ENCODE measurements at regions not wholly inside any gene's neighbourhood (a gene's known extent, or its start where the extent isn't known, plus 50 kb on each side); places are given as distances from the start of the nearest gene placed in this dataset.

DNA sequence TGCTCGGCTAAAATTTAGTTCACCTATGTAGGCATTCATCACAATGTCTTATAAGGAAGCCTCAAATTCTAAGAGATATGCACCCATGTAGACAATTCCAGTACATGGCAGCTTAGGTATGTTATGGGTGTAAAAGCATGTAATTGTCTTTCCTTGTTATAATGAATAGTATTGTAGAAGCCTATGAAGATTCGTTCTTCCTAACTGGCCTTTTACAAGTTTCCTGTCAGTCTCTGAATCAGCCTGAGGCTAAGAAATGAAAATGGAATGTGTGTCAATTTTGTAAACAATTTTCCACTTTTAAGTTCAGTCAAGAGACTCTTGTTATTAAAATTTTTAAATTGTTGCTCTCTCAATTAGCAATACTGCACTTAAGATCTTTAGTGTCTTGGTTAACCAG is 189.9 kb upstream of the GALNT5 start:
- Histone ChIP-seq H4K20me1 (ENCODE audit: insufficient read depth, low read length) (no peaks in the 10 kb centered on the region), H3K4me1 (ENCODE audit: insufficient read depth, low read length, poor library complexity, severe bottlenecking) (no peaks in the 10 kb centered on the region), H3K9me2 (ENCODE audit: insufficient read depth, low read length) (no peaks in the 10 kb centered on the region), H3K27ac (ENCODE audit: low read depth, low read length, poor library complexity, severe bottlenecking) (no peak overlapping the region), H2AFZ (ENCODE audit: low read length) (no peak overlapping the region), H3K9me3 (ENCODE audit: low read length) (no peaks in the 10 kb centered on the region), H3K4me2 (ENCODE audit: low read length) (no peak overlapping the region), H3K79me2 (ENCODE audit: insufficient read depth, low read depth, low read length) (no peaks in the 10 kb centered on the region), H3K36me3 (ENCODE audit: insufficient read depth, low read length) (no peaks in the 10 kb centered on the region), H3K4me3 (ENCODE audit: low read depth, low read length, poor library complexity, severe bottlenecking) (no peak overlapping the region)
- TF ChIP-seq, protein P1, sequence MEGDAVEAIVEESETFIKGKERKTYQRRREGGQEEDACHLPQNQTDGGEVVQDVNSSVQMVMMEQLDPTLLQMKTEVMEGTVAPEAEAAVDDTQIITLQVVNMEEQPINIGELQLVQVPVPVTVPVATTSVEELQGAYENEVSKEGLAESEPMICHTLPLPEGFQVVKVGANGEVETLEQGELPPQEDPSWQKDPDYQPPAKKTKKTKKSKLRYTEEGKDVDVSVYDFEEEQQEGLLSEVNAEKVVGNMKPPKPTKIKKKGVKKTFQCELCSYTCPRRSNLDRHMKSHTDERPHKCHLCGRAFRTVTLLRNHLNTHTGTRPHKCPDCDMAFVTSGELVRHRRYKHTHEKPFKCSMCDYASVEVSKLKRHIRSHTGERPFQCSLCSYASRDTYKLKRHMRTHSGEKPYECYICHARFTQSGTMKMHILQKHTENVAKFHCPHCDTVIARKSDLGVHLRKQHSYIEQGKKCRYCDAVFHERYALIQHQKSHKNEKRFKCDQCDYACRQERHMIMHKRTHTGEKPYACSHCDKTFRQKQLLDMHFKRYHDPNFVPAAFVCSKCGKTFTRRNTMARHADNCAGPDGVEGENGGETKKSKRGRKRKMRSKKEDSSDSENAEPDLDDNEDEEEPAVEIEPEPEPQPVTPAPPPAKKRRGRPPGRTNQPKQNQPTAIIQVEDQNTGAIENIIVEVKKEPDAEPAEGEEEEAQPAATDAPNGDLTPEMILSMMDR (conservative IDR thresholded peaks at IDR 0.05; ENCODE audit: low read length), result no peak
- TF ChIP-seq EZH2phosphoT487 (IDR thresholded peaks at IDR 0.05; ENCODE audit: borderline replicate concordance, low read depth, low read length), result no peak
- DNase-seq (ENCODE audit: low spot score), result no peak
- CTCF ChIA-PET (ENCODE audit: unreplicated experiment), result no interaction called here
- intact Hi-C loops (cut with micrococcal nuclease; ENCODE audit: unreplicated experiment), result no loop called here
- POLR2A ChIA-PET, result no interaction called here
- no TSS peak for BruUV-seq (replicated peaks)

DNA sequence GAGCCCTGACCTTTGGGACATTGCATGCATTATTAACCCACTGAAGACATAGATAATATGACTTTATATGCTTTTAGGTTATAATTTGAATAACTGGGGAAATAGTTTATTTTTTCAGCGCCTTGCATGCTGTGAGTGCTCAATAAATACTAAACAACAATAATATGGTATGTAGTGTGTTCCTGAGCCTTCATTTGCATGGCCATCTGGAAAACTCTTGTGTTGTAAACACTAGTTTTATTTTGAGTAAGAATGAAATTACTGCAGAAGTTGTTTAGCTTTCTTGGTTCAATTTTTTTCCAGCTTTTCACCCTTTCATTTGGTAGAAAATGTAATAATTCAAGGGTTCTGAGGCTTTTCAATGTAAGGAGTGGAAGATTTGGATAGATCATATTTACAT is 189.3 kb upstream of the GALNT5 start:
- H3K36me3 ChIP-seq (ENCODE audit: insufficient read depth, low read length), result no peaks in the 10 kb centered on the region
- H4K20me1 ChIP-seq (ENCODE audit: insufficient read depth, low read length), result no peaks in the 10 kb centered on the region
- H3K4me2 ChIP-seq (ENCODE audit: low read length), result no peak overlapping the region
- no peaks in the 10 kb centered on the region for H3K9me3 ChIP-seq (ENCODE audit: low read length)
- H3K79me2 ChIP-seq (ENCODE audit: insufficient read depth, low read depth, low read length), result no peaks in the 10 kb centered on the region
- TF ChIP-seq, protein P1 (conservative IDR thresholded peaks at IDR 0.05; ENCODE audit: low read length), result no peak
- TF ChIP-seq EZH2phosphoT487 (IDR thresholded peaks at IDR 0.05; ENCODE audit: borderline replicate concordance, low read depth, low read length), result no peak
- CTCF ChIA-PET (ENCODE audit: unreplicated experiment), result no interaction called here
- H3K4me3 ChIP-seq (ENCODE audit: low read depth, low read length, poor library complexity, severe bottlenecking), result no peak overlapping the region
- H3K9me2 ChIP-seq (ENCODE audit: insufficient read depth, low read length), result no peaks in the 10 kb centered on the region
- BruUV-seq (replicated peaks), result no TSS peak
- H3K4me1 ChIP-seq (ENCODE audit: insufficient read depth, low read length, poor library complexity, severe bottlenecking), result no peaks in the 10 kb centered on the region
- H2AFZ ChIP-seq (ENCODE audit: low read length), result no peak overlapping the region
- no peak for DNase-seq (ENCODE audit: low spot score)
- POLR2A ChIA-PET, result no interaction called here
- intact Hi-C loops (cut with micrococcal nuclease; ENCODE audit: unreplicated experiment), result no loop called here
- no peak overlapping the region for H3K27ac ChIP-seq (ENCODE audit: low read depth, low read length, poor library complexity, severe bottlenecking)

DNA sequence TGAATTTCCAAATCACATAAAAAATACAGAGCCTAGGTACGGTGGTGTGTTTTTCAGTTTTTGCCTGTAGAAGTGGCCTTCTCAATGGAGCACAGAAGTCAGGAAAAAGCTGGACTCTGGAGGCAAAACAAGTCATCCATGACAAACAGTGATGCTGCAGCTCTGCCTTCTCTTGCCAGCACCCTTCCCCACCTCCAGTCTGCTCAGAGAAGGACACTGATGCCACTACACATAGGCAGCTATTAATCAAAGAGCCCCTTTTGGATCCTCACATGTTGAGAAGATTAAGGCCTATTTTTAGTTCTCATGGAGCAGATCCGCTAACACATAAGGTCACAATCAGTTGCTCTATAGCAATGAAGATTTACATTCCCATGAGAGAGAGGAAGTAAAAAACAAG is 181.6 kb upstream of the GALNT5 start:
- Histone ChIP-seq H3K4me1 (ENCODE audit: insufficient read depth, low read length, poor library complexity, severe bottlenecking) (no peaks in the 10 kb centered on the region), H3K9me3 (ENCODE audit: low read length) (no peaks in the 10 kb centered on the region), H2AFZ (ENCODE audit: low read length) (no peak overlapping the region), H3K4me3 (ENCODE audit: low read depth, low read length, poor library complexity, severe bottlenecking) (no peak overlapping the region), H4K20me1 (ENCODE audit: insufficient read depth, low read length) (no peaks in the 10 kb centered on the region), H3K27ac (ENCODE audit: low read depth, low read length, poor library complexity, severe bottlenecking) (no peak overlapping the region), H3K79me2 (ENCODE audit: insufficient read depth, low read depth, low read length) (no peaks in the 10 kb centered on the region), H3K4me2 (ENCODE audit: low read length) (no peak overlapping the region), H3K36me3 (ENCODE audit: insufficient read depth, low read length) (no peaks in the 10 kb centered on the region), H3K9me2 (ENCODE audit: insufficient read depth, low read length) (no peaks in the 10 kb centered on the region)
- no TSS peak for BruUV-seq (replicated peaks)
- ChIA-PET POLR2A (interaction anchor here (1.0 to 1.2 kb wide), 2 partner anchors 11 to 16 kb away, joined by 3 to 5 read pairs; no protein-coding TSS in a partner anchor), CTCF (ENCODE audit: unreplicated experiment) (no interaction called here)
- no peak for DNase-seq (ENCODE audit: low spot score)
- TF ChIP-seq, protein P1 (conservative IDR thresholded peaks at IDR 0.05; ENCODE audit: low read length), result no peak
- no peak for TF ChIP-seq EZH2phosphoT487 (IDR thresholded peaks at IDR 0.05; ENCODE audit: borderline replicate concordance, low read depth, low read length)
- intact Hi-C loops (cut with micrococcal nuclease; ENCODE audit: unreplicated experiment), result no loop called here

Data from OCI-LY7 (cell line).